ENCODE measurements at regions not wholly inside any gene's neighbourhood (a gene's known extent, or its start where the extent isn't known, plus 50 kb on each side); places are given as distances from the start of the nearest gene placed in this dataset.

- Histone ChIP-seq H3K4me3 (ENCODE audit: low read length, poor library complexity, severe bottlenecking) (no peak overlapping the region), H3K36me3 (ENCODE audit: insufficient read depth, low read length) (no peaks in the 10 kb centered on the region), H3K4me2 (ENCODE audit: low read depth, low read length, poor library complexity, severe bottlenecking) (no peak overlapping the region), H3K79me2 (ENCODE audit: insufficient read depth, low read length) (no peaks in the 10 kb centered on the region), H3K9me3 (ENCODE audit: insufficient read depth, low read depth, low read length) (no peaks in the 10 kb centered on the region), H3K4me1 (ENCODE audit: insufficient read depth, low read length, poor library complexity, severe bottlenecking) (no peaks in the 10 kb centered on the region), H3K9ac (ENCODE audit: low read depth, low read length, poor library complexity, severe bottlenecking) (no peak overlapping the region), H2AFZ (ENCODE audit: low read length) (no peak overlapping the region), H4K20me1 (ENCODE audit: insufficient read depth, low read length, poor library complexity, severe bottlenecking) (no peaks in the 10 kb centered on the region), H3F3A (ENCODE audit: low read depth) (no peaks in the 10 kb centered on the region), H3K27me3 (ENCODE audit: insufficient read depth, low read length, poor library complexity, severe bottlenecking) (no peaks in the 10 kb centered on the region), H3K9me2 (replicated peaks; ENCODE audit: low read depth, low read length) (no peaks in the 10 kb centered on the region)
- no peak for TF ChIP-seq CTCF (conservative IDR thresholded peaks at IDR 0.05; ENCODE audit: low read length)
- TF ChIP-seq EZH2phosphoT487 (IDR thresholded peaks at IDR 0.05; ENCODE audit: borderline replicate concordance), result no peak
These were observed 607.6 kb downstream of the SOX6 start for GRCh38 chr11:15748741-15749140.

- TF ChIP-seq EZH2phosphoT487 (IDR thresholded peaks at IDR 0.05; ENCODE audit: borderline replicate concordance) (no peak), CTCF (conservative IDR thresholded peaks at IDR 0.05; ENCODE audit: low read length) (no peak)
- Histone ChIP-seq H3K27me3 (ENCODE audit: insufficient read depth, low read length, poor library complexity, severe bottlenecking) (no peaks in the 10 kb centered on the region), H2AFZ (ENCODE audit: low read length) (no peak overlapping the region), H3K9me2 (replicated peaks; ENCODE audit: low read depth, low read length) (no peaks in the 10 kb centered on the region), H4K20me1 (ENCODE audit: insufficient read depth, low read length, poor library complexity, severe bottlenecking) (no peaks in the 10 kb centered on the region), H3K36me3 (ENCODE audit: insufficient read depth, low read length) (no peaks in the 10 kb centered on the region), H3K4me3 (ENCODE audit: low read length, poor library complexity, severe bottlenecking) (no peak overlapping the region), H3K9ac (ENCODE audit: low read depth, low read length, poor library complexity, severe bottlenecking) (no peak overlapping the region), H3K9me3 (ENCODE audit: insufficient read depth, low read depth, low read length) (no peaks in the 10 kb centered on the region), H3K4me2 (ENCODE audit: low read depth, low read length, poor library complexity, severe bottlenecking) (no peak overlapping the region), H3K79me2 (ENCODE audit: insufficient read depth, low read length) (no peaks in the 10 kb centered on the region), H3F3A (ENCODE audit: low read depth) (no peaks in the 10 kb centered on the region), H3K4me1 (ENCODE audit: insufficient read depth, low read length, poor library complexity, severe bottlenecking) (no peaks in the 10 kb centered on the region)
These were observed 605.6 kb downstream of the SOX6 start for GRCh38 chr11:15750535-15751308.

- no peaks in the 10 kb centered on the region for H4K20me1 ChIP-seq (ENCODE audit: insufficient read depth, low read length, poor library complexity, severe bottlenecking)
- H3K9me3 ChIP-seq (ENCODE audit: insufficient read depth, low read depth, low read length), result no peaks in the 10 kb centered on the region
- H3K4me2 ChIP-seq (ENCODE audit: low read depth, low read length, poor library complexity, severe bottlenecking), result no peak overlapping the region
- H3K4me3 ChIP-seq (ENCODE audit: low read length, poor library complexity, severe bottlenecking), result no peak overlapping the region
- no peaks in the 10 kb centered on the region for H3K36me3 ChIP-seq (ENCODE audit: insufficient read depth, low read length)
- H3K79me2 ChIP-seq (ENCODE audit: insufficient read depth, low read length), result no peaks in the 10 kb centered on the region
- no peaks in the 10 kb centered on the region for H3K27me3 ChIP-seq (ENCODE audit: insufficient read depth, low read length, poor library complexity, severe bottlenecking)
- TF ChIP-seq CTCF (conservative IDR thresholded peaks at IDR 0.05; ENCODE audit: low read length), result no peak
- no peak for TF ChIP-seq EZH2phosphoT487 (IDR thresholded peaks at IDR 0.05; ENCODE audit: borderline replicate concordance)
- H3F3A ChIP-seq (ENCODE audit: low read depth), result no peaks in the 10 kb centered on the region
- no peaks in the 10 kb centered on the region for H3K4me1 ChIP-seq (ENCODE audit: insufficient read depth, low read length, poor library complexity, severe bottlenecking)
- H2AFZ ChIP-seq (ENCODE audit: low read length), result no peak overlapping the region
- no peak overlapping the region for H3K9ac ChIP-seq (ENCODE audit: low read depth, low read length, poor library complexity, severe bottlenecking)
- no peaks in the 10 kb centered on the region for H3K9me2 ChIP-seq (replicated peaks; ENCODE audit: low read depth, low read length)
These were observed 602.1 kb downstream of the SOX6 start for GRCh38 chr11:15754221-15754620.
